GM12878 (cell line): ENCODE measurements at regions not wholly inside any gene's neighbourhood (a gene's known extent, or its start where the extent isn't known, plus 50 kb on each side); places are given as distances from the start of the nearest gene placed in this dataset.

Experiments used
- ATAC-seq: fragments of 200-7000 bp; cut with Tn5 transposase; 3 replicates; pipeline ENCODE4 v1.9.1; 2020; ENCODE audit warnings: mild to moderate bottlenecking, moderate library complexity
- BruUV-seq: library from RNA; stranded (reverse); fragments of 400-500 nt; replicated peaks from 2 replicates; lab custom pipeline; 2021; lab: Mats Ljungman, UMichigan
- CTCF ChIA-PET: fragments of 300-600 bp; sonication (Branson Sonifier 250); formaldehyde crosslinking; extraction: SDS; loops from one replicate; lab custom pipeline; 2021; ENCODE audit warnings: inconsistent platforms; lab: Yijun Ruan, JAX
- POLR2A ChIA-PET: fragments of 350-600 bp; formaldehyde crosslinking; extraction: SDS; loops from one replicate; lab custom pipeline; 2021; ENCODE audit warnings: inconsistent platforms; lab: Charles Lee
- RAD21 ChIA-PET: fragments of 300-600 bp; sonication (Branson Sonifier 250); formaldehyde crosslinking; loops from one replicate; lab custom pipeline; 2023; ENCODE audit warnings: antibody characterized with exemption; ENCODE audit not compliant: unreplicated experiment; lab: Charles Lee
- SMC1A ChIA-PET: fragments of 300-600 bp; sonication (Branson Sonifier 250); formaldehyde crosslinking; loops from one replicate; lab custom pipeline; 2023; ENCODE audit not compliant: unreplicated experiment, uncharacterized antibody; lab: Charles Lee
- DNase-seq: peaks from one replicate; pipeline ENCODE4 v3.0.0-alpha.2; 2011; ENCODE audit warnings: low read depth, low spot score
- FAIRE-seq: peaks from 3 replicates; lab custom pipeline; 2011; peaks lifted over from hg19 to GRCh38; lab: Jason Lieb, UNC
- H2AFZ ChIP-seq: 2 replicates; pipeline ENCODE4 v1.6.0; 2011; ENCODE audit warnings: low read depth, low read length, control low read depth; ENCODE audit not compliant: control insufficient read depth
- H3K27ac ChIP-seq: 2 replicates; pipeline ENCODE4 v1.5.1; 2011; ENCODE audit warnings: control low read depth; ENCODE audit not compliant: control insufficient read depth, insufficient read depth
- H3K27me3 ChIP-seq, 2 experiments: replicated peaks in 1 of 2; 2 replicates each; pipeline versions ENCODE4 v1.6.0 to v1.6.1; 2011; ENCODE audit warnings: low read length in 1 of 2; ENCODE audit not compliant: control insufficient read depth in 2 of 2, insufficient read depth in 2 of 2
- H3K36me3 ChIP-seq, 2 experiments: 2 replicates each; pipeline ENCODE4 v1.5.1; 2011; ENCODE audit warnings: low read length in 1 of 2; ENCODE audit not compliant: control insufficient read depth in 2 of 2, insufficient read depth in 2 of 2
- H3K4me1 ChIP-seq: 2 replicates; pipeline ENCODE4 v1.6.1; 2011; ENCODE audit warnings: mild to moderate bottlenecking, low read length, moderate library complexity, mixed read lengths; ENCODE audit not compliant: control insufficient read depth, insufficient read depth
- H3K4me2 ChIP-seq: 2 replicates; pipeline ENCODE4 v1.6.0; 2011; ENCODE audit warnings: control low read depth; ENCODE audit not compliant: control insufficient read depth, insufficient read depth
- H3K4me3 ChIP-seq: fragments of 200-600 bp; sonication (generic); 2 replicates; pipeline ENCODE4 v1.5.1; 2016
- H3K79me2 ChIP-seq: 2 replicates; pipeline ENCODE4 v1.6.0; 2011; ENCODE audit warnings: low read length; ENCODE audit not compliant: control insufficient read depth, insufficient read depth
- H3K9ac ChIP-seq: 2 replicates; pipeline ENCODE4 v1.8.0; 2011; ENCODE audit warnings: low read length, control low read depth, mixed read lengths; ENCODE audit not compliant: control insufficient read depth, insufficient read depth
- H3K9me3 ChIP-seq: replicated peaks from 3 replicates; pipeline ENCODE4 v1.5.1; 2011; ENCODE audit warnings: mild to moderate bottlenecking, low read length; ENCODE audit not compliant: control insufficient read depth, insufficient read depth
- H4K20me1 ChIP-seq: 2 replicates; pipeline ENCODE4 v1.6.0; 2011; ENCODE audit not compliant: control insufficient read depth, insufficient read depth
- HDAC2 ChIP-seq: fragments of 200-600 bp; sonication (generic); IDR thresholded peaks from 2 replicates; pipeline ENCODE4 v1.6.1; 2017
- NR2C1 ChIP-seq: fragments of 450-650 bp; IDR thresholded peaks from 2 replicates; pipeline ENCODE4 v1.6.1; 2017; ENCODE audit warnings: antibody characterized with exemption, mild to moderate bottlenecking, moderate library complexity
- RCOR1 ChIP-seq: conservative IDR thresholded peaks from 2 replicates; pipeline ENCODE4 v1.6.1; 2012; ENCODE audit warnings: low read depth, low read length, improper control_type of control experiment
- SMARCA5 ChIP-seq: fragments of 450-650 bp; IDR thresholded peaks from 2 replicates; pipeline ENCODE4 v1.6.1; 2017; ENCODE audit warnings: mild to moderate bottlenecking
- WGBS: methylation state at CpG from one replicate; pipeline ENCODE4 v1.1.6; 2016; ENCODE audit warnings: low lambda C conversion rate; ENCODE audit not compliant: insufficient replicate concordance, insufficient coverage; ENCODE audit errors: missing lambda C conversion rate; 5-methylcytosine and 5-hydroxymethylcytosine counted together
- in situ Hi-C: fragments of 300-500 bp; cut with MboI; formaldehyde crosslinking; loops from 9 replicates; pipeline ENCODE4 v1.14.3; 2018; ENCODE audit warnings: mixed read lengths
- intact Hi-C: fragments of 100-400 bp; cut with micrococcal nuclease; formaldehyde crosslinking; loops from one replicate; pipeline ENCODE4 v1.14.2; 2022; ENCODE audit not compliant: unreplicated experiment

GRCh38 chr1:229993894-229994293, 73.1 kb upstream of the GALNT2 start:
- H3K36me3 ChIP-seq, result no peaks in the 10 kb centered on the region
- H3K4me1 ChIP-seq, result no peaks in the 10 kb centered on the region
- FAIRE-seq, result no peak
- no peak for DNase-seq
- no peaks in the 10 kb centered on the region for H3K9me3 ChIP-seq
- POLR2A ChIA-PET, result no interaction called here
- SMC1A ChIA-PET, result interaction anchor here (1.0 to 1.1 kb wide), 2 partner anchors 9 to 198 kb away, joined by 3 to 4 read pairs; no protein-coding TSS in a partner anchor
- TF ChIP-seq NR2C1, result no peak
- H3K9ac ChIP-seq, result no peak overlapping the region
- CTCF ChIA-PET, result no interaction called here
- no TSS peak for BruUV-seq
- no peaks in the 10 kb centered on the region for H3K27me3 ChIP-seq
- intact Hi-C loops, result no loop called here
- H3K4me3 ChIP-seq, result no peak overlapping the region
- RAD21 ChIA-PET, result no interaction called here
- no peak for ATAC-seq
- in situ Hi-C loops, result no loop called here
- no peak overlapping the region for H3K4me2 ChIP-seq
- H4K20me1 ChIP-seq, result no peaks in the 10 kb centered on the region
- no peaks in the 10 kb centered on the region for H3K79me2 ChIP-seq
- no peak overlapping the region for H3K27ac ChIP-seq
- WGBS, result 15% methylated on average over 3 of the region's 3 CpGs
- no peak overlapping the region for H2AFZ ChIP-seq

GRCh38 chr1:229999004-229999670, 67.9 kb upstream of the GALNT2 start:
- RAD21 ChIA-PET, result no interaction called here
- no peaks in the 10 kb centered on the region for H3K27me3 ChIP-seq
- no peak overlapping the region for H2AFZ ChIP-seq
- POLR2A ChIA-PET, result no interaction called here
- no peaks in the 10 kb centered on the region for H4K20me1 ChIP-seq
- no peak for DNase-seq
- CTCF ChIA-PET, result no interaction called here
- no peak for ATAC-seq
- H3K9me3 ChIP-seq, result no peaks in the 10 kb centered on the region
- TF ChIP-seq HDAC2, result no peak
- no peak for TF ChIP-seq RCOR1
- no peak for TF ChIP-seq SMARCA5
- SMC1A ChIA-PET, result no interaction called here
- no peaks in the 10 kb centered on the region for H3K79me2 ChIP-seq
- no peak overlapping the region for H3K27ac ChIP-seq
- H3K36me3 ChIP-seq, result no peaks in the 10 kb centered on the region
- intact Hi-C loops (no loop called here), in situ Hi-C loops (no loop called here)
- no peak overlapping the region for H3K9ac ChIP-seq
- FAIRE-seq, result no peak
- H3K4me2 ChIP-seq, result no peak overlapping the region
- no peak overlapping the region for H3K4me3 ChIP-seq
- no peaks in the 10 kb centered on the region for H3K4me1 ChIP-seq
- whole genome bisulfite sequencing, result 42% methylated on average over 12 of the region's 12 CpGs
- BruUV-seq, result no TSS peak
